HEK293 (cell line): ENCODE measurements at regions not wholly inside any gene's neighbourhood (a gene's known extent, or its start where the extent isn't known, plus 50 kb on each side); places are given as distances from the start of the nearest gene placed in this dataset.

Experiments
- CTCF ChIP-seq: fragments of 450-650 bp; formaldehyde crosslinking; IDR thresholded peaks from 2 replicates; pipeline ENCODE4 v1.5.1; 2016; ENCODE audit warnings: missing biosample characterization, missing genetic modification characterization
- TF ChIP-seq, protein P1 (sequence below): sonication (generic); formaldehyde crosslinking; IDR thresholded peaks from 2 replicates; pipeline ENCODE4 v1.8.1; 2022; ENCODE audit warnings: mild to moderate bottlenecking, moderate library complexity, missing genetic modification reagents
- TF ChIP-seq, protein P2 (sequence below): fragments of 450-650 bp; formaldehyde crosslinking; optimal IDR thresholded peaks from 2 replicates; pipeline ENCODE3; 2016; ENCODE audit warnings: missing biosample characterization, mild to moderate bottlenecking, missing genetic modification characterization

GRCh38 chr2:41062336-41062735 lies 610.4 kb upstream of the SLC8A1 start:
- TF ChIP-seq CTCF (tag by site-specific recombination): no peak
- TF ChIP-seq, protein P1, sequence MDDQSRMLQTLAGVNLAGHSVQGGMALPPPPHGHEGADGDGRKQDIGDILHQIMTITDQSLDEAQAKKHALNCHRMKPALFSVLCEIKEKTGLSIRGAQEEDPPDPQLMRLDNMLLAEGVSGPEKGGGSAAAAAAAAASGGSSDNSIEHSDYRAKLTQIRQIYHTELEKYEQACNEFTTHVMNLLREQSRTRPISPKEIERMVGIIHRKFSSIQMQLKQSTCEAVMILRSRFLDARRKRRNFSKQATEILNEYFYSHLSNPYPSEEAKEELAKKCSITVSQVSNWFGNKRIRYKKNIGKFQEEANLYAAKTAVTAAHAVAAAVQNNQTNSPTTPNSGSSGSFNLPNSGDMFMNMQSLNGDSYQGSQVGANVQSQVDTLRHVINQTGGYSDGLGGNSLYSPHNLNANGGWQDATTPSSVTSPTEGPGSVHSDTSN (CRISPR knock-in tag): no peak
- TF ChIP-seq, protein P2, sequence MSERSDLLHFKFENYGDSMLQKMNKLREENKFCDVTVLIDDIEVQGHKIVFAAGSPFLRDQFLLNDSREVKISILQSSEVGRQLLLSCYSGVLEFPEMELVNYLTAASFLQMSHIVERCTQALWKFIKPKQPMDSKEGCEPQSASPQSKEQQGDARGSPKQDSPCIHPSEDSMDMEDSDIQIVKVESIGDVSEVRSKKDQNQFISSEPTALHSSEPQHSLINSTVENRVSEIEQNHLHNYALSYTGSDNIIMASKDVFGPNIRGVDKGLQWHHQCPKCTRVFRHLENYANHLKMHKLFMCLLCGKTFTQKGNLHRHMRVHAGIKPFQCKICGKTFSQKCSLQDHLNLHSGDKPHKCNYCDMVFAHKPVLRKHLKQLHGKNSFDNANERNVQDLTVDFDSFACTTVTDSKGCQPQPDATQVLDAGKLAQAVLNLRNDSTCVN (tag by site-specific recombination): no peak
